Calu3 (cell line): ENCODE measurements at regions not wholly inside any gene's neighbourhood (a gene's known extent, or its start where the extent isn't known, plus 50 kb on each side); places are given as distances from the start of the nearest gene placed in this dataset.

Experiments
- BruUV-seq: library from RNA; stranded (reverse); fragments of 400-500 nt; replicated peaks from 2 replicates; lab custom pipeline; 2021; lab: Mats Ljungman, UMichigan
- CTCF ChIA-PET: fragments of 300-600 bp; sonication (Branson Sonifier 250); formaldehyde crosslinking; loops from one replicate; lab custom pipeline; 2022; ENCODE audit warnings: antibody characterized with exemption; lab: Charles Lee
- DNase-seq: peaks from one replicate; pipeline ENCODE4 v3.0.0; 2022
- H3K27ac Mint-ChIP-seq: one replicate; pipeline ENCODE4 v1.8.0; 2022; ENCODE audit warnings: mixed read lengths; ENCODE audit not compliant: unreplicated experiment
- H3K27me3 Mint-ChIP-seq: one replicate; pipeline ENCODE4 v1.8.0; 2022; ENCODE audit warnings: mixed read lengths; ENCODE audit not compliant: unreplicated experiment
- H3K36me3 Mint-ChIP-seq: one replicate; pipeline ENCODE4 v1.8.0; 2022; ENCODE audit warnings: mild to moderate bottlenecking, moderate library complexity, mixed read lengths; ENCODE audit not compliant: insufficient read depth, unreplicated experiment
- H3K4me1 Mint-ChIP-seq: one replicate; pipeline ENCODE4 v1.8.0; 2022; ENCODE audit warnings: mild to moderate bottlenecking, low read depth, mixed read lengths; ENCODE audit not compliant: unreplicated experiment
- H3K4me3 Mint-ChIP-seq: one replicate; pipeline ENCODE4 v1.8.0; 2022; ENCODE audit warnings: mild to moderate bottlenecking, low read depth, moderate library complexity, mixed read lengths; ENCODE audit not compliant: unreplicated experiment
- H3K9me3 Mint-ChIP-seq: one replicate; pipeline ENCODE4 v1.8.0; 2022; ENCODE audit warnings: low read depth, mixed read lengths; ENCODE audit not compliant: unreplicated experiment
- intact Hi-C: fragments of 100-400 bp; cut with micrococcal nuclease; formaldehyde crosslinking; loops from one replicate; pipeline ENCODE4 v1.10.0; 2022; ENCODE audit not compliant: unreplicated experiment
- TF ChIP-seq, protein P1 (sequence below): fragments of 200-600 bp; IDR thresholded peaks from one replicate; pipeline ENCODE4 v1.8.0; 2022; ENCODE audit warnings: antibody characterized with exemption; ENCODE audit not compliant: unreplicated experiment

DNA sequence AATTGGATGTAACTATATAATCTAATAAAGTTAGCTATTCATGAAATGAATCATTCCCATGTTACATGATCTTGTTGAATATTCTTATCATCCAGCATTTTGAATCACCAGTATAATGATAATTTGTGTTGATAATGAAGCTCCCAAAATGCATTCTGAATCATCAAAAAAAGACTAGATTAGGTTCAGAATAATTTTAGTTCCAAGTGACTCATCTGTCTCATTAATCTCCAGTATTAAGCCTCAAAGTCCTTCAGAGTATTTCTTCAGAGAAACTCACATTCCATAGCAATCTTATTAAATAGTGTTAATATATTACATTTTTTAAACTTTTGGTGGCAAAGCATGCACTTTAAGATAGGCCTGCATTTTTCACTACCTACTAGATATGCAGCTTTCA, 207.5 kb downstream of the SLITRK5 start:
- no peaks in the 10 kb centered on the region for H3K27me3 Mint-ChIP-seq
- CTCF ChIA-PET = no interaction called here
- intact Hi-C loops = no loop called here
- no peak for DNase-seq
- no peak overlapping the region for H3K4me3 Mint-ChIP-seq
- no peak overlapping the region for H3K27ac Mint-ChIP-seq
- TF ChIP-seq, protein P1, sequence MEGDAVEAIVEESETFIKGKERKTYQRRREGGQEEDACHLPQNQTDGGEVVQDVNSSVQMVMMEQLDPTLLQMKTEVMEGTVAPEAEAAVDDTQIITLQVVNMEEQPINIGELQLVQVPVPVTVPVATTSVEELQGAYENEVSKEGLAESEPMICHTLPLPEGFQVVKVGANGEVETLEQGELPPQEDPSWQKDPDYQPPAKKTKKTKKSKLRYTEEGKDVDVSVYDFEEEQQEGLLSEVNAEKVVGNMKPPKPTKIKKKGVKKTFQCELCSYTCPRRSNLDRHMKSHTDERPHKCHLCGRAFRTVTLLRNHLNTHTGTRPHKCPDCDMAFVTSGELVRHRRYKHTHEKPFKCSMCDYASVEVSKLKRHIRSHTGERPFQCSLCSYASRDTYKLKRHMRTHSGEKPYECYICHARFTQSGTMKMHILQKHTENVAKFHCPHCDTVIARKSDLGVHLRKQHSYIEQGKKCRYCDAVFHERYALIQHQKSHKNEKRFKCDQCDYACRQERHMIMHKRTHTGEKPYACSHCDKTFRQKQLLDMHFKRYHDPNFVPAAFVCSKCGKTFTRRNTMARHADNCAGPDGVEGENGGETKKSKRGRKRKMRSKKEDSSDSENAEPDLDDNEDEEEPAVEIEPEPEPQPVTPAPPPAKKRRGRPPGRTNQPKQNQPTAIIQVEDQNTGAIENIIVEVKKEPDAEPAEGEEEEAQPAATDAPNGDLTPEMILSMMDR = no peak
- no peaks in the 10 kb centered on the region for H3K4me1 Mint-ChIP-seq
- no TSS peak for BruUV-seq
- H3K9me3 Mint-ChIP-seq = no peaks in the 10 kb centered on the region
- H3K36me3 Mint-ChIP-seq = no peaks in the 10 kb centered on the region

DNA sequence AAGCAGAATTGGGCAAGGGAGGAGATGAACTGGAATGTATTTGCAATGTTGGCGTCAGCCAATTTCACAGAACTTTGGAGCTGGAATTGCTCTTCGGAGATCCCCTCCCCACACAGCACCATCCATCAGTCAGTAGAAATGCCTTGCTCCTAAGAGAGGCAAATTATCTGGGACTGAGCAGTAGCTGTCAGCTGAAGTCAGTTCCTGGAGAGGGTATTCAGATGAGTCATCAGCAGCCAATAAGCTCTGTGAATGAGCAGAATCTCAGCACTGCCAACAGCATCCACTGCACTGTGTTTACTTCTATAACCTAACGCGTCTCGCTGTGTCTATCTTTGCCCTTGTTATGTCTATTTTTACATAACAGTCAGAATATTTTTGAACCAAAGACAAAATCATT, 213.7 kb downstream of the SLITRK5 start:
- TF ChIP-seq, protein P1 = no peak
- H3K4me3 Mint-ChIP-seq = no peak overlapping the region
- no peaks in the 10 kb centered on the region for H3K9me3 Mint-ChIP-seq
- H3K36me3 Mint-ChIP-seq = no peaks in the 10 kb centered on the region
- CTCF ChIA-PET = no interaction called here
- no peaks in the 10 kb centered on the region for H3K4me1 Mint-ChIP-seq
- DNase-seq = no peak
- no peak overlapping the region for H3K27ac Mint-ChIP-seq
- intact Hi-C loops = no loop called here
- H3K27me3 Mint-ChIP-seq = no peaks in the 10 kb centered on the region
- BruUV-seq = no TSS peak

DNA sequence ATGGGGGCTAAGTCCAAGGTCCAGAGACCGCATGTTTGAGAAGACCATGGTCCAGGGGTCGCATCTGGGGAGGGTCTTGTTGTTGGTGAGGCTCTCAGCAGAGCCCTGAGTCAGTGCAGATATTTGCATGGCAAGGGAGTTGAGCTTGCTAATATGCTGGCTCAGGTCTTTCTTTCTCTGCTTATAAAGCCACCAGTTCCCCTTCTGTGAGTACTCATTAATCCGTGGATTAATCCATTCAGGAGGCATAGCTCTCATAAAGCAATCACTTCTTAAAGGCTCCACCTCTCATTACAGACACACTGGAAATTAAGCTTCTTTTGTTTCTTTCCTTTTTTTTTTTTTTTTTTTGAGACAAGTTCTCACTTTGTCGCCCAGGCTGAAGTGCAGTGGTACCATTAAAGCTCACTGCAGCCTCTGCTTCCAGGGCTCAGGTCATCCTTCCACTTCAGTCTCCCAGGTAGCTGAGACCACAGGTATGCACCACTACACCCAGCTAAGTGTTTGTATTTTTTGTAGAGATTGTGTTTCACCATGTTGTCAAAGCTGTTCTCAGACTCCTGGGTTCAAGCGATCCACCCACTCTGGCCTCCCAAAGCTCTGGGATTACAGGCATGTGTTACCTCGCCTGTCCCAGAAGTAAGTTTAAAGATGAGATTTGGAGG, 216.4 kb downstream of the SLITRK5 start:
- Mint-ChIP-seq H3K4me3 (no peak overlapping the region), H3K27ac (no peak overlapping the region), H3K9me3 (no peaks in the 10 kb centered on the region), H3K27me3 (no peaks in the 10 kb centered on the region), H3K36me3 (no peaks in the 10 kb centered on the region), H3K4me1 (no peaks in the 10 kb centered on the region)
- CTCF ChIA-PET = interaction anchor here (0.7 kb wide), 1 partner anchor 1474 kb away, joined by 4 read pairs; no protein-coding TSS in a partner anchor
- DNase-seq = no peak
- BruUV-seq = no TSS peak
- TF ChIP-seq, protein P1 = no peak
- intact Hi-C loops = no loop called here

DNA sequence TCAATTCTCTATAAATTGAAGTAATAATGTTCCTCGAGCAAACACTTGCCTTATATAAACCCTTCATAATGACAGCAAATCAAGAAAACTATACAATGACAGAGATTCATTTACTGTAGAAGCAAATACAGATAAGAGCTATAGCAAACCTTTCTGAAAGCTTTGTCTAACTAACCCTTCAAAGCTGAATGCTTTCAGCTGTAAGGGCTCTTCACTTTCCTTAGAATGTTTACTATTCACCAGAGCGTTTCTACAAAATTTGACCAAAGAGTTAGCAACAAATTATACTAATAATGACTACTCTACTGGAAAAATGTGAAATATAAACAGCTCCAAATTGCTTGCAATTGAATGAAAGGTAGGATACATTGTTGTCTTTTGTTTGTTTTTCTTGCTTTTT, 218.1 kb downstream of the SLITRK5 start:
- CTCF ChIA-PET = no interaction called here
- H3K36me3 Mint-ChIP-seq = no peaks in the 10 kb centered on the region
- BruUV-seq = no TSS peak
- no peaks in the 10 kb centered on the region for H3K27me3 Mint-ChIP-seq
- intact Hi-C loops = no loop called here
- H3K4me3 Mint-ChIP-seq = no peak overlapping the region
- H3K9me3 Mint-ChIP-seq = no peaks in the 10 kb centered on the region
- TF ChIP-seq, protein P1 = no peak
- no peaks in the 10 kb centered on the region for H3K4me1 Mint-ChIP-seq
- H3K27ac Mint-ChIP-seq = no peak overlapping the region
- DNase-seq = no peak
